ENCODE measurements at regions not wholly inside any gene's neighbourhood (a gene's known extent, or its start where the extent isn't known, plus 50 kb on each side); places are given as distances from the start of the nearest gene placed in this dataset.
"Not testable (repeated sequence)": the region's sequence is repeated elsewhere in the genome, so short reads cannot be mapped to it uniquely, and the experiment has no call there.

DNA sequence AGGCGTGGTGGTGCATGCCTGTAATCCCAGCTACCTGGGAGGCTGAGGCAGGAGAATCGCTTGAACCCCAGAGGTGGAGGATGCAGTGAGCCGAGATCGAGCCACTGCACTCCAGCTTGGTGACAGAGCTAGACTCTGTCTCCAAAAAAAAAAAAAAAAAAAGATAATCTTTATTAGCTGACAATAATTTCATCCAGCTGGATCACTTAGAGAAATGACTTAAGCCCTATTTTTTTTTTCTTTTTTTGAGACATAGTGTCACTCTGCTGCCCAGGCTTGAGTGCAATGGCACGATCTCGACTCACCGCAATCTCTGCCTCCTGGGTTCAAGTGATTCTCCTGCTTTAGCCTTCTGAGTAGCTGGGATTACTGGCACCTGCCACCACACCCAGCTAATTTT lies 51.6 kb upstream of the MAP4K4 start:
- H3K4me3 ChIP-seq; H3K36me3 ChIP-seq; H3K9me3 ChIP-seq; H3K27me3 ChIP-seq; H3K4me1 ChIP-seq; DNase-seq (ENCODE audit: low spot score in 2 of 2); H3K27ac ChIP-seq: not testable (repeated sequence)
- WGBS = 86% methylated on average over 7 of the region's 7 CpGs

DNA sequence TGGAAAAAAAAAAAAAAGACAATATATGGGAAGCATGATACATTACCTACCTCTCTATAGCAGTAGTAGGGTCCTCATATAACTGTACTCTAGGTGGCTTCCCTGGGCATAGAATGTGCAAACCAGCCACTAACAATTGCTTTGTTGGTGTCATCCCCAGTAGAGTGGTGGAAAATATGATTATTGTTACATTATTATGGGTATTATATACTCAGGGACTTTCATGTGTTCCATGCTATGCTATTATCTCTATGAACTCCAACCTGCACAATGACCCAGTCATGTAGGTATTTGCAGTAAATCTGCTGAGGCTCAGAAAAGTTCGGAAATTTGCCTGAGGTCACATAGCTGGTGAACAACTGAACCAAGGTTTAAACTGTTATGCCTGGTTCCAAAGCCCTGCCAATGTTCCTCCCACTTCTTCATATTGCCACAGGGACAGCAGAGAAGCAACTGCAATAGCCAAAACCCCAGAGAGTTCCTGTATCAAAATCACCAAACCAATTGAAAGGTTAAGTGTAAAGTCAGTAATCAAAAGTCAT lies 52.6 kb upstream of the MAP4K4 start:
- Histone ChIP-seq H3K4me1 (no peaks in the 10 kb centered on the region), H3K4me3 (no peak overlapping the region), H3K9me3 (no peaks in the 10 kb centered on the region), H3K36me3 (no peaks in the 10 kb centered on the region), H3K27ac (no peak overlapping the region), H3K27me3 (no peaks in the 10 kb centered on the region)
- no peak for DNase-seq (ENCODE audit: low spot score in 2 of 2)
- TF ChIP-seq, protein P1, sequence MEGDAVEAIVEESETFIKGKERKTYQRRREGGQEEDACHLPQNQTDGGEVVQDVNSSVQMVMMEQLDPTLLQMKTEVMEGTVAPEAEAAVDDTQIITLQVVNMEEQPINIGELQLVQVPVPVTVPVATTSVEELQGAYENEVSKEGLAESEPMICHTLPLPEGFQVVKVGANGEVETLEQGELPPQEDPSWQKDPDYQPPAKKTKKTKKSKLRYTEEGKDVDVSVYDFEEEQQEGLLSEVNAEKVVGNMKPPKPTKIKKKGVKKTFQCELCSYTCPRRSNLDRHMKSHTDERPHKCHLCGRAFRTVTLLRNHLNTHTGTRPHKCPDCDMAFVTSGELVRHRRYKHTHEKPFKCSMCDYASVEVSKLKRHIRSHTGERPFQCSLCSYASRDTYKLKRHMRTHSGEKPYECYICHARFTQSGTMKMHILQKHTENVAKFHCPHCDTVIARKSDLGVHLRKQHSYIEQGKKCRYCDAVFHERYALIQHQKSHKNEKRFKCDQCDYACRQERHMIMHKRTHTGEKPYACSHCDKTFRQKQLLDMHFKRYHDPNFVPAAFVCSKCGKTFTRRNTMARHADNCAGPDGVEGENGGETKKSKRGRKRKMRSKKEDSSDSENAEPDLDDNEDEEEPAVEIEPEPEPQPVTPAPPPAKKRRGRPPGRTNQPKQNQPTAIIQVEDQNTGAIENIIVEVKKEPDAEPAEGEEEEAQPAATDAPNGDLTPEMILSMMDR (IDR thresholded peaks at IDR 0.05) = no peak
- TF ChIP-seq POLR2A (IDR thresholded peaks at IDR 0.05) (no peak), EP300 (IDR thresholded peaks at IDR 0.05) (no peak), POLR2AphosphoS5 (IDR thresholded peaks at IDR 0.05) (no peak)
- WGBS = 47% methylated on average over 1 of the region's 1 CpG

DNA sequence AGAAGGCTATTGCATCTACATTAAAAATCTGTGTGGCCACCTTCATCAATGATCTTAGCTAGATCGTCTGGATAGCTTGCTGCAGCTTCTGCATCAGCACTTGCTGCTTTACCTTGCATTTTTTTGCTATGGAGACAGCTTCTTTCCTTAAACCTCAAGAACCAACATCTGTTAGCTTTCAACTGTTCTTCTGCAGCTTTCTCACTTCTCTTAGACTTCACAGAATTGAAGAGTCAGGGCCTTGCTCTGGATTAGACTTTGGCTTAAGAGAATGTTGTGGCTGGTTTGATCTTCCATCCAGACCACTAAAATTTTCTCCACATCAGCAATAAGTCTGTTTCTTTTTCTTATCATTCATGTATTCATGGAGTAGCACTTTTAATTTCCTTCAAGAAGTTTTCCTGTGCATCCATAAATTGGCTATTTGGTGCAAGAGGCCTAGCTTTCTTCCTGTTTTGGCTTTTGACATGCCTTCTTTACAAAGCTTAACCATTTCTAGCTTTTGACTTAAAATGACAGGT lies 54.4 kb upstream of the MAP4K4 start:
- TF ChIP-seq, protein P1 (IDR thresholded peaks at IDR 0.05) = no peak
- TF ChIP-seq POLR2AphosphoS5 (IDR thresholded peaks at IDR 0.05) = no peak
- no peak for TF ChIP-seq EP300 (IDR thresholded peaks at IDR 0.05)
- no peak for TF ChIP-seq POLR2A (IDR thresholded peaks at IDR 0.05)
- no peak for DNase-seq (ENCODE audit: low spot score in 2 of 2)

DNA sequence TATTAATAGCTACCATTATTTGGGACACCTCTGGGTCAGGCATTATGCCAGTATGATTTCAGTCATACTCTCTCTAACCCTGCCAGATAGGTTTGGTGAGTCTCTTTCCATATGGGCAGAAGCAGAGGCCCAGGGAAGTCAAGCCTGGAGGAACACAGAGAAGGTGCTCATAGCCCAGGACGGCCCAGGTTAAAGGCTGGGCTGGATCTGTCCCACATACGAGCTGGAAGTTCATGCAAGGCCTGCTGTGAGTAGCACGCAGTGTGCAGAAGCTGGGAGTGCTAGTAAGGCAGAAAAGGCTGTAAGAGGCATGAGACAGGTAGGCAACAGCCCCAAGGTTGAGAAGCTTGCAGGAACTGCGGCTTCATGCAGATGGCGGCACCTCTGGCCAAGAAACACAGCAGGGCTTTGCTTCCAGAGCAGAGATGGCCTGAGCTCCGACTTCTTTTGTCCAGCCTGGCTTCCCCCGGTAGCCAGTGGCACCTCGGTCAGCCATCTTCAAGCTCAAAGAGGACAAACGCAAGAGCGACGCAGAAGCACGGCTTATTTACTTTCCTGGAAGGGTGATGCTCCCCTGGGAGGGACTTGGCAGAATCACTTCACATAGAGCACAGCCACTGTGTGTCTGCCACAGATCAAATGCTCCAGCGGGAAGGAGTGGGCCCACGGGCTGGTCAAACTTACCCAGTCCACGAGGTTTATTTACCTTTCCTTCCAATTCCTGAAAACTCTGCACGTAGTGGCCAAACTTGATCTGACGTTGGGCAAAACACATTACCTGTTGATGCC lies 58.5 kb upstream of the MAP4K4 start:
- no peaks in the 10 kb centered on the region for H3K9me3 ChIP-seq
- H3K4me1 ChIP-seq = peaks cover 4% of the 10 kb centered on the region
- TF ChIP-seq POLR2AphosphoS5 (IDR thresholded peaks at IDR 0.05) (no peak), EP300 (IDR thresholded peaks at IDR 0.05) (no peak), POLR2A (IDR thresholded peaks at IDR 0.05) (no peak)
- TF ChIP-seq, protein P1 (IDR thresholded peaks at IDR 0.05) = no peak
- no peaks in the 10 kb centered on the region for H3K36me3 ChIP-seq
- DNase-seq (ENCODE audit: low spot score in 2 of 2) = no peak
- no peak overlapping the region for H3K27ac ChIP-seq
- no peak overlapping the region for H3K4me3 ChIP-seq
- H3K27me3 ChIP-seq = no peaks in the 10 kb centered on the region
- WGBS = 93% methylated on average over 17 of the region's 17 CpGs

More for the DNA sequence above, 54.4 kb upstream of the MAP4K4 start:
- H3K27ac ChIP-seq = no peak overlapping the region
- no peaks in the 10 kb centered on the region for H3K9me3 ChIP-seq
- peaks cover 4% of the 10 kb centered on the region for H3K4me1 ChIP-seq
- no peak overlapping the region for H3K4me3 ChIP-seq
- H3K27me3 ChIP-seq = no peaks in the 10 kb centered on the region
- 85% methylated on average over 1 of the region's 1 CpG for WGBS
- H3K36me3 ChIP-seq = no peaks in the 10 kb centered on the region

DNA sequence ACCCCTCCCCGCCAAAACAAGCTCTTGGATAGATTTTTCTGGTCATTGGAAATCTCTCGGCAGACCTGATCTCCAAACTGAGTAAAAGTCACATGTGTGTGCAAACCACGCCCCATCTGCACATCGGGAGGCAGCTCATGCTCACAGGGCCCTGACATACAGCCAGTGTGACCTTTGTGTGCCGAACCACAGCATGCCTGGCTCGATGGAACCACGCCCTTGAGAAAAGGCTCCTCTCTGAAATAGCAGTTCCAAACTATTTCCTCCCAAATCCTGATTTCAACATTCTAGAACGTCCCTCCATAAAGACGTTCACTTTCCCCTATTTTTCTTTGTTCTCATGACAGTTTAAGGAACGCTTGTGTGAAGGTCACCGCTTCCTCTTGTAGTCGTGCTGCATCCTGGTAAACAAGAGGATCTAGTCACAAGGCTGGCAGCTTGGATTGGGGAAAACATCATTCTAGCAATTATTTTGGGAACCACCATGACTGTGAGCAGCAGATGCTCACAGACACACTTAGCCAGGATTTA lies 59.3 kb upstream of the MAP4K4 start:
- Histone ChIP-seq H3K9me3 (no peaks in the 10 kb centered on the region), H3K27ac (no peak overlapping the region), H3K36me3 (no peaks in the 10 kb centered on the region), H3K4me1 (peaks cover 4% of the 10 kb centered on the region), H3K4me3 (no peak overlapping the region), H3K27me3 (no peaks in the 10 kb centered on the region)
- DNase-seq (ENCODE audit: low spot score in 2 of 2) = no peak
- TF ChIP-seq POLR2AphosphoS5 (IDR thresholded peaks at IDR 0.05) (no peak), POLR2A (IDR thresholded peaks at IDR 0.05) (no peak), EP300 (IDR thresholded peaks at IDR 0.05) (no peak)
- TF ChIP-seq, protein P1 (IDR thresholded peaks at IDR 0.05) = no peak
- 69% methylated on average over 12 of the region's 12 CpGs for WGBS
